ENCODE measurements at regions not wholly inside any gene's neighbourhood (a gene's known extent, or its start where the extent isn't known, plus 50 kb on each side); places are given as distances from the start of the nearest gene placed in this dataset.

- TF ChIP-seq GABPA (IDR thresholded peaks at IDR 0.05; ENCODE audit: borderline replicate concordance, insufficient read depth, low read length) (no peak), JUND (IDR thresholded peaks at IDR 0.05; ENCODE audit: low read length) (no peak), CREB1 (IDR thresholded peaks at IDR 0.05) (no peak), TAF1 (IDR thresholded peaks at IDR 0.05; ENCODE audit: low read depth, low read length) (no peak), POLR2A (IDR thresholded peaks at IDR 0.05; ENCODE audit: control extremely low read depth in 1 of 2, low read depth in 2 of 2, low read length in 2 of 2) (no peak), SP2 (IDR thresholded peaks at IDR 0.05; ENCODE audit: low read length) (no peak)
Measured at GRCh38 chr6:63149730-63150129, 61.5 kb upstream of the FKBP1C start.
